Nephron progenitor cell (in vitro differentiated cells): ENCODE measurements at regions not wholly inside any gene's neighbourhood (a gene's known extent, or its start where the extent isn't known, plus 50 kb on each side); places are given as distances from the start of the nearest gene placed in this dataset.
A peak's percentile ranks its signal among the peaks of the same experiment; 100 is the strongest.

ENCODE experiments used
- DNase-seq: peaks from one replicate; pipeline ENCODE4 v3.0.0; 2021
- H3K27ac Mint-ChIP-seq: 2 replicates; pipeline ENCODE4 v1.8.0; 2021; ENCODE audit warnings: mild to moderate bottlenecking, moderate library complexity, mixed read lengths
- H3K27me3 Mint-ChIP-seq: 2 replicates; pipeline ENCODE4 v1.8.0; 2021; ENCODE audit warnings: mild to moderate bottlenecking, low read depth, mixed read lengths; ENCODE audit not compliant: poor library complexity
- H3K36me3 Mint-ChIP-seq: 2 replicates; pipeline ENCODE4 v1.8.0; 2021; ENCODE audit warnings: low read depth, mixed read lengths
- H3K4me1 Mint-ChIP-seq: 2 replicates; pipeline ENCODE4 v1.8.0; 2021; ENCODE audit warnings: mixed read lengths
- H3K4me3 Mint-ChIP-seq: 2 replicates; pipeline ENCODE4 v1.8.0; 2021; ENCODE audit warnings: mild to moderate bottlenecking, moderate library complexity, mixed read lengths
- H3K9me3 Mint-ChIP-seq: 2 replicates; pipeline ENCODE4 v1.8.0; 2021; ENCODE audit warnings: mild to moderate bottlenecking, moderate library complexity, mixed read lengths
- TF ChIP-seq, protein P1 (sequence below): fragments of 200-600 bp; sonication (generic); IDR thresholded peaks from 2 replicates; pipeline ENCODE4 v1.5.0; 2021; ENCODE audit warnings: antibody characterized with exemption

DNA sequence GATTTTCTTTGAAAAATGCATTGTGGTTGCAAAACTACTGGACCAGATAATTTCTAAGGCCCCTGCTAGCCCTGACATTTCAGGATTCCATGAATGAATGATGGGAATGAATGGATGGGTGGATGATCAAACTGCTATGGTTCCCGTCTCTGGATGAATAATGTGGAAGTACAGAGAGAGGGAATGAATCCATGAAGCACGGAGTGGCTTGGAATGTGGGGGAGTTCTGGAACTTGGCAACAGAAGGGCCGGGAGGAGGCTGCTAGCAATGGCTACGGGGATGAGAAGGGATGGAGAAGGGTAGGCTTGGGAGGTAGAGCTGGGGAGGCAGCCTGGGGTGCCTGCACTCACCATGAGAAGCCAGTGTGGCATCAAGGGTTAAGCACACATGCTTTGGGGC lies 84.8 kb downstream of the NCR2 start:
- peaks cover 53% of the 10 kb centered on the region for H3K4me1 Mint-ChIP-seq
- no peak overlapping the region for H3K4me3 Mint-ChIP-seq
- TF ChIP-seq, protein P1, sequence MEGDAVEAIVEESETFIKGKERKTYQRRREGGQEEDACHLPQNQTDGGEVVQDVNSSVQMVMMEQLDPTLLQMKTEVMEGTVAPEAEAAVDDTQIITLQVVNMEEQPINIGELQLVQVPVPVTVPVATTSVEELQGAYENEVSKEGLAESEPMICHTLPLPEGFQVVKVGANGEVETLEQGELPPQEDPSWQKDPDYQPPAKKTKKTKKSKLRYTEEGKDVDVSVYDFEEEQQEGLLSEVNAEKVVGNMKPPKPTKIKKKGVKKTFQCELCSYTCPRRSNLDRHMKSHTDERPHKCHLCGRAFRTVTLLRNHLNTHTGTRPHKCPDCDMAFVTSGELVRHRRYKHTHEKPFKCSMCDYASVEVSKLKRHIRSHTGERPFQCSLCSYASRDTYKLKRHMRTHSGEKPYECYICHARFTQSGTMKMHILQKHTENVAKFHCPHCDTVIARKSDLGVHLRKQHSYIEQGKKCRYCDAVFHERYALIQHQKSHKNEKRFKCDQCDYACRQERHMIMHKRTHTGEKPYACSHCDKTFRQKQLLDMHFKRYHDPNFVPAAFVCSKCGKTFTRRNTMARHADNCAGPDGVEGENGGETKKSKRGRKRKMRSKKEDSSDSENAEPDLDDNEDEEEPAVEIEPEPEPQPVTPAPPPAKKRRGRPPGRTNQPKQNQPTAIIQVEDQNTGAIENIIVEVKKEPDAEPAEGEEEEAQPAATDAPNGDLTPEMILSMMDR = no peak
- H3K9me3 Mint-ChIP-seq = peaks cover 11% of the 10 kb centered on the region
- H3K27me3 Mint-ChIP-seq = peaks cover 68% of the 10 kb centered on the region
- no peaks in the 10 kb centered on the region for H3K36me3 Mint-ChIP-seq
- no peak overlapping the region for H3K27ac Mint-ChIP-seq
- no peak for DNase-seq

DNA sequence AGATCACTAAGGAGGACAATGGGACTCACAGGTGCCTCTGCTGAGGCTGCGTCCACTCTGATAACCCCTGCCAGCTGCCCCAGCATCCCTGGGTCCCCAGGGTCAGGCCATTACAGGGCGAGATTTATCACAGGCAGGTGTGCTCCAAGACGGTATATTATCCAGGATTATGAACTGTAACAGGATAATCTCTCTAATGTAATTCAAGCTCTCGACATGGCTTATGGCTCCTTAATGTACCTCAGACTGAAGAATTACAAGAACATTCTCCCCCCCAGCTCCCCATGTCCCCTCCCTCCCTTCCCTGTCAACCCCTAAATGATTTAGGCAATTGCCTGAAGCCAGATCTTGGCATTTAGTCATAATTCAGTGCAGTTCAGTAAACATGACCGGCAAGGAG lies 86.8 kb downstream of the NCR2 start:
- Mint-ChIP-seq H3K4me1 (peaks cover 37% of the 10 kb centered on the region), H3K4me3 (no peak overlapping the region), H3K27ac (no peak overlapping the region), H3K36me3 (no peaks in the 10 kb centered on the region), H3K27me3 (peaks cover 49% of the 10 kb centered on the region), H3K9me3 (peaks cover 11% of the 10 kb centered on the region)
- DNase-seq = no peak
- TF ChIP-seq, protein P1 = no peak

DNA sequence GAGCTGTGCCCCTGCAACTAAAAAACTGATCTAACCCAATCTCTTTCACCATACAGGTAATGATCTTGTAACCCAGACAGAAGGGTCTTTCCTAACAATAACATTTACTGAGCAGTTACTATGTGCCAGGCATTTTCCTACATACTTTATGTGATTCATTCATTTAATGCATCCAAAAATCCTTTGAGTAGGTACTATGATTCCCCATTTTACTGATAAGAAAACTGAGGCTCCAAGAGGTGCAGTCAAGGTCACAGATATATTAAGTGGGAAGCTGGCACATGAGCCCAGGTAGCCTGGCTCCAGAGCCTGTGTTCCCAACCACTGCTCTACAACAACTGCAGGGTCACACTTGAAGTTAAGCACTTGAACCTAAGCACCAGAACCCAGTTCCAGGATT lies 87.6 kb downstream of the NCR2 start:
- Mint-ChIP-seq H3K4me3 (no peak overlapping the region), H3K27ac (no peak overlapping the region), H3K36me3 (no peaks in the 10 kb centered on the region), H3K9me3 (peaks cover 11% of the 10 kb centered on the region), H3K4me1 (peaks cover 29% of the 10 kb centered on the region), H3K27me3 (peaks cover 40% of the 10 kb centered on the region)
- TF ChIP-seq, protein P1 = no peak
- DNase-seq = no peak

DNA sequence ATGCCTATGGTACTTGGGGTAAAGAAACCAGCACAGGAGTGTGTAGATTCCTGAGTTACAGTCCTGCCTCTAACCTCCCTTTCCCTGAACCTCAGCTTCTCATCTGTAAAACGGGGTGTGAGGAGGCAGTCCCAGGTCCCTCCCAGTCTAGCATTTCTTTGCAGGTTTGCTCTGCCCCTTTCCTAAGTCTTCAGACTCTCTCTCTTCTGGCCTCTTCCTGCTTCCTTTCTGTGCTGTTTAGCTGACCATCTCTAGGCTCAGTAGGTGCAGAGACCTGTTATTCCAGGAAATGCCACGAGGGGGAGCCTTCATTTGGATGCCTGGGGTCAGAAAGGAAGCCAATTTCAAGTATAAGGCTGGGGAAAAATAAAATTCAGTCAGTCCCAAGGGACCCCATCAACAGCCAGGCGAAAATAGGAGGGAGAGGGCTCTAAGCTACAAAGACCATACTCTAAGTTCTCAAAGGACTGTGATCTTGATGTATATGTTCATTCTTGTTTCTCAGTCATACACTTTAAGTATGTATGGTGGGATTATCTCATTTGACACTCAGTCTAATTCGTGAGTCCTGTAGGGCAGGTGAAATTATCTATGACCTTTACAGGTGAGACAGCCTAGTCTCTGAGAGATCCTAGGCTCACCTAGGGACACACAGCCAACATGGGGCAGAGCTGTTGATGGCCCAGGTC lies 89.1 kb downstream of the NCR2 start:
- Mint-ChIP-seq H3K36me3 (no peaks in the 10 kb centered on the region), H3K9me3 (peaks cover 7% of the 10 kb centered on the region), H3K27ac (no peak overlapping the region), H3K4me3 (no peak overlapping the region), H3K4me1 (peaks cover 33% of the 10 kb centered on the region), H3K27me3 (peaks cover 37% of the 10 kb centered on the region)
- TF ChIP-seq, protein P1 = peak; percentile 89
- peak; percentile 92 for DNase-seq

DNA sequence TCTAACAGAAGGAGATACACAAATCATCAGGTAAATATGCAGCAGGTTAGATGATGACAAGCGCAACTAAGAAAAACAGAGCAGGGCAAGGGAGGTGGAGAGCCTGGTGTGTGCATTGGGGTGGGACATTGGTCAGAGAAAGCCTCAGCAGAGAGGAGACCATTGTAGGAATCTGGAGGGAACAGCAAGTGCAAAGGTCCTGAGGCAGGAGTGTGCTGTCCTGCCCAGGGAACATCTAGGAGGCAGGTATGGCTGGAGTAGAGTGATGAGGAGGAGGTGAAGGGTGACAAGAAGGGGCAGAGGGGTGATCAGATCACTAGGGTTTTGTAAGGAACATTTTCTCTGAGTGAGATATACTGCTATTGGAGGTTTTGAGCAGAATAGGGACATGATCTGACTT lies 90.1 kb downstream of the NCR2 start:
- DNase-seq = no peak
- Mint-ChIP-seq H3K27me3 (peaks cover 37% of the 10 kb centered on the region), H3K4me1 (peaks cover 38% of the 10 kb centered on the region), H3K9me3 (no peaks in the 10 kb centered on the region), H3K4me3 (no peak overlapping the region), H3K27ac (no peak overlapping the region), H3K36me3 (no peaks in the 10 kb centered on the region)
- TF ChIP-seq, protein P1 = no peak

DNA sequence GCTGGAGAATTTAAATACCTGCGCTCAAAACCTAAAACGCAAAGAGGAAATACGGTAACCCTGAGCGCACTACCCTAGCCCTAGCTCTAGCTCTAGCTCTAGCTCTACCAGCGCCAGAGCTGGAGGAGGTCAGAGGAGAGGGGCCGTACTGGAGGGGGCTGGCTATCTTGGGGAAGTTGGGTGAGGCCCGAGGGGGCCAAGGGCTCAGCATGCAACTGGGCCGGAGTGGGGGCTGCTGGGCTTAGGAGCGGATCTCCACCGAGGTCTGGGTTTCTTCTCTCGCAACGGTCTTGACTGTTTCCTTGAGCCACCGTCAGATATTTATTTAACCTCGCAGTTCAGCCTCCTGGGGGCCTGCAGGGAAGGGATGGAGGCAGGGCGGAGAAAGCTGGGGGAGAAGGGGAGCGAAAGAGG lies 91.0 kb downstream of the NCR2 start:
- Mint-ChIP-seq H3K27me3 (peaks cover 37% of the 10 kb centered on the region), H3K9me3 (no peaks in the 10 kb centered on the region), H3K27ac (no peak overlapping the region), H3K4me3 (no peak overlapping the region), H3K36me3 (no peaks in the 10 kb centered on the region), H3K4me1 (peaks cover 38% of the 10 kb centered on the region)
- TF ChIP-seq, protein P1 = no peak
- DNase-seq = peak; percentile 39
